Upper lobe of left lung (tissue), 4 donors: ENCODE measurements at regions not wholly inside any gene's neighbourhood (a gene's known extent, or its start where the extent isn't known, plus 50 kb on each side); places are given as distances from the start of the nearest gene placed in this dataset.

Source experiments
- POLR2A ChIP-seq, 4 donors: fragments of 450-650 bp; IDR thresholded peaks; one replicate each; pipeline ENCODE4 v1.5.1; 2016 to 2017; ENCODE audit warnings: antibody characterized with exemption in 4 of 4, mild to moderate bottlenecking in 2 of 4
- TF ChIP-seq, protein P1 (sequence below), 6 experiments: fragments of 450-650 bp in 4 of 6; fragments of 200-600 bp in 2 of 6; sonication (generic) in 2 of 6; IDR thresholded peaks; one replicate each; pipeline ENCODE4 v1.5.1; 2016 to 2019; ENCODE audit warnings: antibody characterized with exemption in 6 of 6

DNA sequence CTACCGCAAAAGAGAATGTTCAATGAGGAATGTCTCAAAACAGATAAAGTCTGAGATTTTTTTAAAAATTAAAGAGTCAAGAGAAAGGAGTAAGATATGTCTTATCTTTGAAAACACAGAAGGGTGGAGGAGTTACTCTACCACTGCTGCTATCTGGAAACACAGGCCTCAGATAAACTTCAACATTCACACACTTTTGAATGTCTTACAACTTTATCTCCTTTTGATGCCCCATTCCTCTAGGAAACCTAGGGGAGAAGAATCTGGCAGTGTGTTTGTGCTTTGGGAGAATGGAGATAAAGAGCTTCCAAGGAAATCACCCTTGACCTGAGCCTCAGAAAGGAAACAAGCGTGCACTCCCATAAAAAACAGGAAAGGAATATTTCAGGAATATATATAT lies 468.2 kb downstream of the PLOD2 start:
- TF ChIP-seq POLR2A (IDR thresholded peaks at IDR 0.05), result no peak
- TF ChIP-seq, protein P1, sequence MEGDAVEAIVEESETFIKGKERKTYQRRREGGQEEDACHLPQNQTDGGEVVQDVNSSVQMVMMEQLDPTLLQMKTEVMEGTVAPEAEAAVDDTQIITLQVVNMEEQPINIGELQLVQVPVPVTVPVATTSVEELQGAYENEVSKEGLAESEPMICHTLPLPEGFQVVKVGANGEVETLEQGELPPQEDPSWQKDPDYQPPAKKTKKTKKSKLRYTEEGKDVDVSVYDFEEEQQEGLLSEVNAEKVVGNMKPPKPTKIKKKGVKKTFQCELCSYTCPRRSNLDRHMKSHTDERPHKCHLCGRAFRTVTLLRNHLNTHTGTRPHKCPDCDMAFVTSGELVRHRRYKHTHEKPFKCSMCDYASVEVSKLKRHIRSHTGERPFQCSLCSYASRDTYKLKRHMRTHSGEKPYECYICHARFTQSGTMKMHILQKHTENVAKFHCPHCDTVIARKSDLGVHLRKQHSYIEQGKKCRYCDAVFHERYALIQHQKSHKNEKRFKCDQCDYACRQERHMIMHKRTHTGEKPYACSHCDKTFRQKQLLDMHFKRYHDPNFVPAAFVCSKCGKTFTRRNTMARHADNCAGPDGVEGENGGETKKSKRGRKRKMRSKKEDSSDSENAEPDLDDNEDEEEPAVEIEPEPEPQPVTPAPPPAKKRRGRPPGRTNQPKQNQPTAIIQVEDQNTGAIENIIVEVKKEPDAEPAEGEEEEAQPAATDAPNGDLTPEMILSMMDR (IDR thresholded peaks at IDR 0.05), result no peak
